DMS153 (cell line): ENCODE measurements at regions not wholly inside any gene's neighbourhood (a gene's known extent, or its start where the extent isn't known, plus 50 kb on each side); places are given as distances from the start of the nearest gene placed in this dataset.
A peak's percentile ranks its signal among the peaks of the same experiment; 100 is the strongest.
"Not testable (repeated sequence)": the region's sequence is repeated elsewhere in the genome, so short reads cannot be mapped to it uniquely, and the experiment has no call there.

ENCODE experiments used
- DNase-seq: peaks from one replicate; lab custom pipeline; 2025; lab: John Stamatoyannopoulos, UW

GRCh38 chr1:71345491-71345890 lies 264.7 kb upstream of the ZRANB2 start:
- no peak for DNase-seq

GRCh38 chr1:71343686-71344416 lies 263.0 kb upstream of the ZRANB2 start:
- DNase-seq, result no peak

DNA sequence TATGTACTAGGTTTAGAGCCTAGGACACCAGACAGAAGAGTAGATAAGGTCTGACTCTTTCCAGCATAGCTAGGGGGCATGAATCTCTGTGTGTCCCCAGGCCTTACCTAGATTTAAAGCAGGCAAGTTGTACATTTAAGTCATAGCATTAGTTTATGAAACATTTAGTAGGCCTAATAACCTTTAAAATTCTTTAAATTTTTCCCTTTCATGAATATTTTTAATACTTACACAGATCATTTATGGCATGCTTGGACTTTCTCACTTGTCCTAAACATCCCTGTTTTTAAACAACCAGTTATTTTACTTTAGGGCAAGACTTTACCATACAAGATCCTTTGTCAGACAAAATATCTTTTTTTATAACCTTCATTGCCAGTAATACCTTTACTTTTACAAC lies 258.4 kb upstream of the ZRANB2 start:
- DNase-seq, result no peak

DNA sequence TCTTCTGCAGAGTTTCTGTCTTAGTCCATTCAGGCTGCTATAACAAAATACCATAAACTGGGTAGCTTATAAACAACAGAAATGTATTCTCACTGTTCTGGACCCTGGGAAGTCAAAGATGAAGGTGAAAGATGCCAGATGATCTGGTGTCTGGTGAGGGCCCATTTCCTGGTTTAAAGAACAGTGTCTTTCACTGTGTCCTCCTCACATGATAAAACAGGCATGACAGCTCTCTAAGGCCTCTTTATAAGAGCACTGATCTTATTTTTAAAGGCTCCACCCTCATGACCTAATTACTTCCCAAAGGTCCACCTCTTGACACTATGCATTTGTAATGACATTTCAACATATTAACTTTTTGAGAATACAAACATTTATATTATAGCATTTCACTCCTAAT lies 250.2 kb upstream of the ZRANB2 start:
- DNase-seq, result no peak

- no peak for DNase-seq
Observed at GRCh38 chr1:71324671-71325267, 243.9 kb upstream of the ZRANB2 start.

DNA sequence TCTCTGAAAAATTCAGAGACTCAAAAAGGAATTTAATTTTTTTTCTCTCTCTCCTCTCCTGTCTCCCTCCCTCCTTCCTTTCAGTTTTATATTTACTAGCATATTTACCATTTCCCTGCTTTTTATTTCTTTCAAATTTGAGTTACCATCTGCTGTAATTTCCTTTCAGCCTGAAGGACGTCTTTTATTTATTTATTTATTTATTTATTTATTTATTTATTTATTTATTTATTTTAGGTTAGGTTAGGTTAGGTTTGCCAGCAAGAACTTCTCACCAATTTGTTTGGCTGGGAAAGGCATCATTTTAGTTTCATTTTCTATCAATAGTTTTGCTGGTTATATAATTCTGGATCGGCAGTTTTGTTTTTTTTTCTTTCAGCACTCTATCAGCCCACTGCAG lies 231.7 kb upstream of the ZRANB2 start:
- DNase-seq, result no peak

DNA sequence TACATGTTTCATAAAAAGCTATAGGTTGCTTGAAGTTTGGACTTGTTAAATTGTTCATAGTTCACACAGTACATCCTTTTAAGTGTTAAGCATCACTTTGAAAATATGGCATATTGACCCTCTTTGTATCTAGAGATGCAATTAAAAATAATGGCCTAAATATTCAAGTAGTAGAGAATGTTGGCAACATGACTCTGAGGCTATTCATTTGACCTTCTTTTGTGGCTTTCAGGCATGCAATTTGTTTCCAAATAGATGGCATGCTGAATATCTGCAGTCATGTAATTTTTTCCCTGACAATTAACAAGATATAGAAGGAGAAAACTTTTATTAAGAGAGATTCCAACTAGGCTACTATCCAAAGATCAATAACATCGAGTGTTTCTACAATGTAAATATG lies 230.5 kb upstream of the ZRANB2 start:
- DNase-seq, result no peak

- no peak for DNase-seq
Observed at GRCh38 chr1:71307451-71307850, 226.6 kb upstream of the ZRANB2 start.

GRCh38 chr1:71304125-71304524 lies 223.3 kb upstream of the ZRANB2 start:
- no peak for DNase-seq

- DNase-seq, result peak; percentile 37
Observed at GRCh38 chr1:71303617-71304041, 222.8 kb upstream of the ZRANB2 start.

GRCh38 chr1:71298633-71299032 lies 217.8 kb upstream of the ZRANB2 start:
- DNase-seq, result no peak

GRCh38 chr1:71296551-71297134 lies 215.8 kb upstream of the ZRANB2 start:
- no peak for DNase-seq

GRCh38 chr1:71295350-71295749 lies 214.5 kb upstream of the ZRANB2 start:
- DNase-seq, result no peak

DNA sequence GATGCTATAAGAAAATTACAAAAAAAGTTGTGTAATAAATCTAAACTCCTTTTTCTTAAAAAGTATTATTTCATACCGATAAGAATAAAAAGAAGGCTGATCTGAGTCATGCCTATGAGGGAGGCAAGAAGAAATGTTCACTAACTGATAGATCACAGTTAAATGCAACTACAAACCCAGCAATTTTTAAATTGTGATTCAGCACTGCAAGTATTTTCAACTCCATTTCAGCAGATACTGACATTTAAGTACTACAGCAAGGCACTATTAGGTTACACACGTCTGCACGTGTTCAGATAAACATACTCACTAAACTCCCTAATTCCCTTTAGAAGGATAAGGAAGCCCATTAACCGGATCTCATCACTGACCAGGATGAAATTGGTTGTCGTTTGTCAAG lies 213.3 kb upstream of the ZRANB2 start:
- no peak for DNase-seq

DNA sequence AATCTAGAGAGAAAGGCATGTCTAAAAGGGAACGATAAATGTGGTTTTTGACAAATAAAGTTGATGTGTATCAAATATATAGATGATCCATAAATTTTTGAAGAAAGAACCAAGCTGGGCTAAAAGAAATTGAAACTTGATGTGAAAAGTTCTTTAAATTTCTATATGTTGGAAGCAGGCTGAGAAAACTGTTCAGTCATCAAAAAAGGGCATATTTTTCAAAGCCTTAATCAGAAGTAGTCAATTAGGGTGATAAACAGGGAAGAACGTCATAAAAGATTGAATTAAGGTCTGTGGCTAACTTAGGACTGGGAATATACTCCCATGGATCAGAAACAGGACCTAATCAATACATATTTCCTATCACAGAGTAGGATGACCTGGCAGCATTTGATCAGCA lies 211.4 kb upstream of the ZRANB2 start:
- DNase-seq, result no peak

DNA sequence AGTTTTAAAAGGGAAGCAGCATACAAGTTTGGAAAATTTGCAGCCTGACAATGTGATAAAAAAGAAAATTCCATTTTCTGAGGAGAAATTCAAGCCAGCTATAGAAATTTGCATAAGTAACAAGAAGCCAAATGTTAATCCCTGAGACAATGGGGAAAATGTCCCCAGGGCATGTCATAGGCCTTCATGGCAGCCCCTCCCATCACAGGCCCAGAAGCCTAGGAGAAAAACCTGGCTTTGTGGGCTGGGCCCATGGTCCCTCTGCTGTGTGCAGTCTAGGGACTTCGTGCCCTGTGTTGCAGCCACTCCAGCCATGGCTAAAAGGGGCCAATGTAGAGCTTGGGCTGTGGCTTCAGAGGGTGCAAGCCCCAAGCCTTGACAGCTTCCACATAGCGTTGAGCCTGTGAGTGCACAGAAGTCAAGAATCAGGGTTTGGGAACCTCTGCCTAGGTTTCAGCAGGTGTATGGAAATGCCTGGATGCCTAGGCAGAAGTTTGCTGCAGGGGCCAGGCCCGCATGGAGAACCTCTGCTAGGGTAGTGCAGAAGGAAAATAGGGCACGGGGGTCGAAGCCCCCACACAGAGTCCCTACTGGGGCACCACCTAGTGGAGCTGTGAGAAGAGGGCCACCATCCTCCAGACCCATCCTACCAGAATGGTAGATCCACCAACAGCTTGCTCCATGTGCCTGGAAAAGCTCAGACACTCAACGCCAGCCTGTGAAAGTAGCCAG lies 209.8 kb upstream of the ZRANB2 start:
- not testable (repeated sequence) for DNase-seq

- no peak for DNase-seq
Observed at GRCh38 chr1:71285529-71285928, 204.7 kb upstream of the ZRANB2 start.

GRCh38 chr1:71276466-71276865 lies 195.6 kb upstream of the ZRANB2 start:
- DNase-seq, result no peak

DNA sequence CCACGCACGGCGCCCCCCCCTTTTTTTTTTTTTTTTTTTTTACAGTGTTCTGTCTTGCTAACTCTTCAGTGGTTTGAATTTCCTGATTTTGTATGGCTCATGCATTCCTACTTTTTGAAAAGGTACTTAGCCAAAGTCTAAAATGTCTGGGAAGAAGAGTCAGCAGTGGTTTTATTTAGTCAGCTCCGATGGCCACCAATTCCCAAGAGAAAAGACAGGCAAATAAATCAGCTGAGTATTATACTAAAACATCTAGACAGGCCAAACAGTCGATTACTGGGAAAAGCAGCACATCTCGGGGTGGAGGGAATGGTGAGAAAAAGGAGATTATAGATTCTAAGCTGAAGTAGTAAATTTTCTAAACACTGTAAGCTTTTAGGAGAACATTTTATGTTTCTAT lies 192.5 kb upstream of the ZRANB2 start:
- DNase-seq, result no peak

- DNase-seq, result peak; percentile 3
Observed at GRCh38 chr1:71270394-71270915, 189.6 kb upstream of the ZRANB2 start.

DNA sequence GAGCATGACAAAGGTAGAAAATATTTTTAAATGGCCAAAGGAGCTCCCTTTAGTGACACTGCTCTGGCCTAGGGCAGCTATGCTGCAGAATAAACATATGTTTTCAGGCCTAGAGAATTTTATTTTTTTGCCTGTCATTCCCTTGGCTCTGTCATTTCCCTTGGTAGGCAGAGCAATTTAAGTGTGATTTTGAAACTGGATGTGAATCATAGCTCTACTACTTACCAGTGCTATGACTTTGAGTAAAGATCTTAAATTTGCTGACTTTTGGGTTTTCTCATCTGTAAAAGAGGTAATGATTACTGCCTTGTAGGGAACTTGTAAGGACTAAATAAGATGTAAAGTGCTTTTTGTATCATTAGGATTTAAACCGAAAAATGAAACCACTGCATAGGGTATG lies 189.0 kb upstream of the ZRANB2 start:
- DNase-seq, result no peak

DNA sequence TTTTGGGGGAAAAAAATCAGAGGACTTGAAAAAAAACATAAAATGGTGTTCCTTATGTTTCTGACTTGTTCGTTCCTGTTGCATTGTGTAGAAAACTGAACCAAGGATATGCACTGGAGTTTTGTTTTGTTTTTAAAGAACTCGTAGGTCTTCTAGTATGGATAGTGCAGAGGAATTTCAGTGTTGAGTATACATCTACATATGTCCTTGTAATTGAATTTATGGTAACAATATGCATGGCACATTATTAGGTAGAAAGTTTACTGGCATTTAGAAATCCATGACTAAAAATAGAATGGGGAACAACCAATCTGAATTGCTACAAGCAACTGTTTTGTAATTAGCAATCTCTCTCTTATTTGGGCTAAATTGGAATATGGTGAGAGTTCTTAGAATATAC lies 188.3 kb upstream of the ZRANB2 start:
- no peak for DNase-seq

DNA sequence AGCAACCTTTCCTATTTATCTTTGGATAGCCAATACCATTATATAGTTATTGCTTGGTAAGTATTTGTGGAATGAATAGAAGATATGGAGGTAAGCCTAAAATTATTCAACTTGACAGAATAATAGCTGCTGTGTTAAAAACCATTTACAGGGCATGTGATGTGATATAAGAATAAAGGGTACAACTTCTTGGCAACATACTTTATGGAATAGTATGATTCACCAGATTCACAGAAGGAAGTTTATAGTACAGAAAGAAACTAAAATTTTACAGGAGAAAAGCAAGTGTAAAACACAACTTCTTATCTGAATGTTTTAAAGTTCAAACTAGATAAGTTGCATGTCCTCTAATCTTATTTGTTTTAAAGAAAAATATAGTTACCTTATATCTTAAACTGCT lies 186.4 kb upstream of the ZRANB2 start:
- no peak for DNase-seq
